PC-3 (cell line): ENCODE measurements at regions not wholly inside any gene's neighbourhood (a gene's known extent, or its start where the extent isn't known, plus 50 kb on each side); places are given as distances from the start of the nearest gene placed in this dataset.
"Not testable (repeated sequence)": the region's sequence is repeated elsewhere in the genome, so short reads cannot be mapped to it uniquely, and the experiment has no call there.

ENCODE experiments used
- ATAC-seq: fragments of 200-7000 bp; cut with Tn5 transposase; 2 replicates; pipeline ENCODE4 v1.9.1; 2020; ENCODE audit warnings: mild to moderate bottlenecking, moderate library complexity
- BruUV-seq: library from RNA; stranded (reverse); fragments of 400-500 nt; replicated peaks from 2 replicates; lab custom pipeline; 2021; lab: Mats Ljungman, UMichigan
- CTCF ChIA-PET: fragments of 300-600 bp; sonication (Branson Sonifier 250); formaldehyde crosslinking; loops from one replicate; lab custom pipeline; 2022; ENCODE audit warnings: antibody characterized with exemption; lab: Charles Lee
- POLR2A ChIA-PET: fragments of 300-600 bp; sonication (Branson Sonifier 250); formaldehyde crosslinking; loops from one replicate; lab custom pipeline; 2022; ENCODE audit warnings: antibody characterized with exemption; ENCODE audit not compliant: unreplicated experiment; lab: Charles Lee
- DNase-seq: peaks from one replicate; pipeline ENCODE4 v3.0.0-alpha.2; 2015
- H2AFZ ChIP-seq: fragments of 300-600 bp; sonication (generic); 2 replicates; pipeline ENCODE4 v1.6.0; 2016; ENCODE audit warnings: antibody characterized with exemption, low read length
- H3F3A ChIP-seq: fragments of 300-600 bp; sonication (generic); one replicate; pipeline ENCODE4 v1.6.0; 2017; ENCODE audit warnings: antibody characterized with exemption, low read length, control low read depth, mild to moderate bottlenecking; ENCODE audit not compliant: unreplicated experiment
- H3K27ac ChIP-seq: fragments of 300-600 bp; sonication (generic); 2 replicates; pipeline ENCODE4 v1.5.1; 2016; ENCODE audit warnings: mild to moderate bottlenecking, low read length
- H3K27me3 ChIP-seq: fragments of 300-600 bp; sonication (generic); 2 replicates; pipeline ENCODE4 v1.6.1; 2016; ENCODE audit warnings: low read length, mixed read lengths
- H3K36me3 ChIP-seq: fragments of 300-600 bp; sonication (generic); 2 replicates; pipeline ENCODE4 v1.6.1; 2016; ENCODE audit warnings: low read depth, mixed run types, low read length, mixed read lengths
- H3K4me1 ChIP-seq: fragments of 300-600 bp; sonication (generic); 2 replicates; pipeline ENCODE4 v1.5.1; 2016; ENCODE audit warnings: low read length; ENCODE audit not compliant: insufficient read depth
- H3K4me2 ChIP-seq: fragments of 300-600 bp; sonication (generic); 2 replicates; pipeline ENCODE4 v1.6.0; 2016; ENCODE audit warnings: low read length
- H3K4me3 ChIP-seq: fragments of 300-600 bp; sonication (generic); 2 replicates; pipeline ENCODE4 v1.5.1; 2016; ENCODE audit warnings: mild to moderate bottlenecking, low read length, mixed read lengths
- H3K79me2 ChIP-seq: fragments of 300-600 bp; sonication (generic); 2 replicates; pipeline ENCODE4 v1.6.1; 2017; ENCODE audit warnings: low read length, mixed read lengths
- H3K9ac ChIP-seq: fragments of 300-600 bp; sonication (generic); 2 replicates; pipeline ENCODE4 v1.6.0; 2016; ENCODE audit warnings: mild to moderate bottlenecking, low read length
- H3K9me2 ChIP-seq: fragments of 300-600 bp; sonication (generic); replicated peaks from 2 replicates; pipeline ENCODE4 v1.6.1; 2016; ENCODE audit warnings: mixed run types, low read length, mixed read lengths
- H3K9me3 ChIP-seq: fragments of 300-600 bp; sonication (generic); 2 replicates; pipeline ENCODE4 v1.6.1; 2016; ENCODE audit warnings: low read length, mixed read lengths
- H4K20me1 ChIP-seq: fragments of 300-600 bp; sonication (generic); 2 replicates; pipeline ENCODE4 v1.6.1; 2016; ENCODE audit warnings: low read length, mixed read lengths
- CTCF ChIP-seq: fragments of 300-600 bp; sonication (generic); conservative IDR thresholded peaks from 2 replicates; pipeline ENCODE4 v1.5.1; 2017; ENCODE audit warnings: antibody characterized with exemption, low read depth, mild to moderate bottlenecking, low read length
- EZH2 ChIP-seq: fragments of 300-600 bp; sonication (generic); IDR thresholded peaks from one replicate; pipeline ENCODE4 v1.6.1; 2017; ENCODE audit warnings: antibody characterized with exemption, mild to moderate bottlenecking, low read length; ENCODE audit not compliant: unreplicated experiment
- EZH2phosphoT487 ChIP-seq: fragments of 300-600 bp; sonication (generic); IDR thresholded peaks from 2 replicates; pipeline ENCODE4 v1.6.1; 2018; ENCODE audit warnings: mild to moderate bottlenecking, antibody characterized with exemption, low read length, borderline replicate concordance
- intact Hi-C: fragments of 100-400 bp; cut with micrococcal nuclease; formaldehyde crosslinking; loops from 2 replicates; pipeline ENCODE4 v1.9.0; 2023

DNA sequence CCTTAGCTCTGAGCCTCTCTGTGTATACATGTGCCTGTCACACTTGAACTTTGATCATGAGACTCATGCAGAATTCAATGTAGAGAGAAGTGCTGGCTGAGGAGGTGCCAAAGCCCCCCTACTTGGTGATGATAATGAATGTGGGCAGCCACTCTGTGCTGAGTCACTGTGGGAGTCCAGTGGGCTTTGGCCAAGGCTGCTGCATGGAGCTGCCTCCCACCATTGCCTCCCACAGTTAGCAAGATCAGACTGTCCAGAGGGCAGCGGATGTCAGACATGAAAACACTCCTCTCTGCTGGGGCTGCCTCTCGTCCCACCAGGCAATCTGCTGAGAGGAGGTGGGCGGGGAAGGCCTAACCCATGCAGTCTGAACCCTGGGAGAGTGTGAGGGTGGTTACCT, 180.3 kb downstream of the SH2D4B start:
- Histone ChIP-seq H3K79me2 (no peaks in the 10 kb centered on the region), H3K4me2 (no peak overlapping the region), H3K27me3 (no peaks in the 10 kb centered on the region), H4K20me1 (no peaks in the 10 kb centered on the region), H2AFZ (no peak overlapping the region), H3F3A (no peaks in the 10 kb centered on the region), H3K4me1 (no peaks in the 10 kb centered on the region), H3K4me3 (no peak overlapping the region), H3K9ac (no peak overlapping the region), H3K36me3 (no peaks in the 10 kb centered on the region), H3K9me3 (no peaks in the 10 kb centered on the region), H3K9me2 (no peaks in the 10 kb centered on the region), H3K27ac (no peak overlapping the region)
- no peak for DNase-seq
- TF ChIP-seq CTCF (no peak), EZH2 (no peak), EZH2phosphoT487 (no peak)
- intact Hi-C loops, result no loop called here
- ChIA-PET CTCF (no interaction called here), POLR2A (no interaction called here)
- BruUV-seq, result no TSS peak
- no peak for ATAC-seq

GRCh38 chr10:80719935-80720334, 182.2 kb downstream of the SH2D4B start:
- CTCF ChIA-PET, result no interaction called here

DNA sequence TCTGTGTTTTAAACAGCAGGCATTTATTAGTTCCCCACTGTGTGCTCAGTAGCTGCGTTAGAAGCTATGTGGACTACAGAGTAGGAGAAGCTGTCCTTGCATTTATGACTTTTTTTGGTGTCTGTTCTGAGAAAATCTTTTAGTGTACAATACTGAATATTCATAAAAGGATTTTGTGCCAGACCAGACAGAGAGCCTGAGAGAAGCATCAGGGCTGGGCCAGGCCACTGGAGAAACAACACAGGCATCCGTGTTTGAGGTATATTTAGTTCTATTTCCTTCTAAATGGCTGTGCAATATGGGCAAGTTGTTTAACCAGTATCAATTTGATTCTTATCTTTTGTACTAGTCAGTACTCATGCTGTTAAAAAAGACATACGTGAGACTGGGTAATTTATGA, 182.8 kb downstream of the SH2D4B start:
- Histone ChIP-seq H3K79me2 (no peaks in the 10 kb centered on the region), H3K27me3 (no peaks in the 10 kb centered on the region), H3K27ac (no peak overlapping the region), H3F3A (no peaks in the 10 kb centered on the region), H3K9me2 (no peaks in the 10 kb centered on the region), H4K20me1 (no peaks in the 10 kb centered on the region), H3K4me3 (no peak overlapping the region), H3K9ac (no peak overlapping the region), H3K4me1 (no peaks in the 10 kb centered on the region), H3K4me2 (no peak overlapping the region), H3K9me3 (no peaks in the 10 kb centered on the region), H3K36me3 (no peaks in the 10 kb centered on the region), H2AFZ (no peak overlapping the region)
- POLR2A ChIA-PET, result no interaction called here
- TF ChIP-seq CTCF (no peak), EZH2 (no peak), EZH2phosphoT487 (no peak)
- DNase-seq, result no peak
- BruUV-seq, result no TSS peak
- intact Hi-C loops, result no loop called here
- no peak for ATAC-seq
- CTCF ChIA-PET, result no interaction called here

More at GRCh38 chr10:80719935-80720334, 182.2 kb downstream of the SH2D4B start:
- BruUV-seq, result no TSS peak
- Histone ChIP-seq H3K27ac (no peak overlapping the region), H3K9me2 (no peaks in the 10 kb centered on the region), H2AFZ (no peak overlapping the region), H3K9ac (no peak overlapping the region), H3K36me3 (no peaks in the 10 kb centered on the region), H4K20me1 (no peaks in the 10 kb centered on the region), H3F3A (no peaks in the 10 kb centered on the region), H3K79me2 (no peaks in the 10 kb centered on the region), H3K4me1 (no peaks in the 10 kb centered on the region), H3K4me2 (no peak overlapping the region), H3K9me3 (no peaks in the 10 kb centered on the region), H3K27me3 (no peaks in the 10 kb centered on the region), H3K4me3 (no peak overlapping the region)
- TF ChIP-seq EZH2phosphoT487, result no peak
- TF ChIP-seq EZH2, result no peak
- TF ChIP-seq CTCF, result no peak
- intact Hi-C loops, result no loop called here
- no peak for ATAC-seq
- POLR2A ChIA-PET, result no interaction called here
- DNase-seq, result no peak

DNA sequence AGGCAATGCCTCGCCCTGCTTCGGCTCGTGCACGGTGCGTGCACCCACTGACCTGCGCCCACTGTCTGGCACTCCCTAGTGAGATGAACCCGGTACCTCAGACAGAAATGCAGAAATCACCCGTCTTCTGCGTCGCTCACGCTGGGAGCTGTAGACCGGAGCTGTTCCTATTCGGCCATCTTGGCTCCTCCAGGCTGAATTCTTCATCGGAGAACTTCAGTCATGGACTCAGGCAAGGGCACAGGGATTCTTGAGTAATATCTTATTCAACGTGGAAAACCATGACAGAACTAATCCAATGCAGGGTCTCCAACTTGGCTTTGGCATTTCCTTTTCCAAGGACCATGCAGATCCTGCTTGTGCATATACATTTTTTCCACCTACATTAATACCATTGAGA, 190.7 kb downstream of the SH2D4B start:
- H4K20me1 ChIP-seq, ATAC-seq, H3K27me3 ChIP-seq, H2AFZ ChIP-seq, H3K36me3 ChIP-seq, DNase-seq, BruUV-seq, H3K27ac ChIP-seq, H3F3A ChIP-seq, H3K4me2 ChIP-seq, H3K79me2 ChIP-seq, H3K4me1 ChIP-seq, intact Hi-C loops, POLR2A ChIA-PET, H3K9me2 ChIP-seq, H3K9me3 ChIP-seq, H3K4me3 ChIP-seq, CTCF ChIA-PET, H3K9ac ChIP-seq: not testable (repeated sequence)
